Stomach (tissue), 4 donors: ENCODE measurements at regions not wholly inside any gene's neighbourhood (a gene's known extent, or its start where the extent isn't known, plus 50 kb on each side); places are given as distances from the start of the nearest gene placed in this dataset.

Source experiments
- POLR2A ChIP-seq, 4 donors: fragments of 450-650 bp; IDR thresholded peaks; one replicate each; pipeline ENCODE4 v1.6.1; 2016; ENCODE audit warnings: antibody characterized with exemption in 4 of 4, control low read depth in 2 of 4, mild to moderate bottlenecking in 1 of 4, moderate library complexity in 1 of 4
- TF ChIP-seq, protein P1 (sequence below), 7 experiments: fragments of 450-650 bp in 4 of 7; fragments of 200-600 bp in 3 of 7; sonication (generic) in 3 of 7; IDR thresholded peaks; one replicate each; pipeline ENCODE4 v1.5.1; 2016 to 2019; ENCODE audit warnings: antibody characterized with exemption in 7 of 7, control low read depth in 2 of 7, mild to moderate bottlenecking in 1 of 7

DNA sequence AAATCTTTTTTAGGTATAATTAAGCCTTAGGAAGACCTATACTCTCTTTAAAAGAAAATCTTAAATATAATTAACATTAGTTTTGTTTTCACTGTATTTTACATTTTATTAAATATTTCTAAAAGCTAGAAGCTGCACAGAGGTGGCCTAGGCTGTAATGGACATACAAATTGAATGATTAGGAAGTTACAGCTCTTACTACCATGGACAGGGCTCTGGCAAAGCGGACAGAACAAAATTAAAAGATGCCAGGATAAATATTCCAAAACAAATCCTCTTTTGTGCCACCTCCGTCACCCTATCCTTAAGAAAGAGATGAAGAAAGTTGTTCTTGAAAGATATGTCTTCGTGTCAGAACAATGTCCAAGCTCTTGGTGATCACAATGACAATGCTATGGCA lies 376.5 kb downstream of the ETNK1 start:
- TF ChIP-seq, protein P1, sequence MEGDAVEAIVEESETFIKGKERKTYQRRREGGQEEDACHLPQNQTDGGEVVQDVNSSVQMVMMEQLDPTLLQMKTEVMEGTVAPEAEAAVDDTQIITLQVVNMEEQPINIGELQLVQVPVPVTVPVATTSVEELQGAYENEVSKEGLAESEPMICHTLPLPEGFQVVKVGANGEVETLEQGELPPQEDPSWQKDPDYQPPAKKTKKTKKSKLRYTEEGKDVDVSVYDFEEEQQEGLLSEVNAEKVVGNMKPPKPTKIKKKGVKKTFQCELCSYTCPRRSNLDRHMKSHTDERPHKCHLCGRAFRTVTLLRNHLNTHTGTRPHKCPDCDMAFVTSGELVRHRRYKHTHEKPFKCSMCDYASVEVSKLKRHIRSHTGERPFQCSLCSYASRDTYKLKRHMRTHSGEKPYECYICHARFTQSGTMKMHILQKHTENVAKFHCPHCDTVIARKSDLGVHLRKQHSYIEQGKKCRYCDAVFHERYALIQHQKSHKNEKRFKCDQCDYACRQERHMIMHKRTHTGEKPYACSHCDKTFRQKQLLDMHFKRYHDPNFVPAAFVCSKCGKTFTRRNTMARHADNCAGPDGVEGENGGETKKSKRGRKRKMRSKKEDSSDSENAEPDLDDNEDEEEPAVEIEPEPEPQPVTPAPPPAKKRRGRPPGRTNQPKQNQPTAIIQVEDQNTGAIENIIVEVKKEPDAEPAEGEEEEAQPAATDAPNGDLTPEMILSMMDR (IDR thresholded peaks at IDR 0.05) = no peak
- no peak for TF ChIP-seq POLR2A (IDR thresholded peaks at IDR 0.05)
